Mesenchymal stem cell (in vitro differentiated cells and primary cell): ENCODE measurements at regions not wholly inside any gene's neighbourhood (a gene's known extent, or its start where the extent isn't known, plus 50 kb on each side); places are given as distances from the start of the nearest gene placed in this dataset.

ENCODE experiments used
- DNase-seq: peaks from one replicate; pipeline ENCODE4 v3.0.0-alpha.2; 2013
- H2AFZ ChIP-seq: one replicate; pipeline ENCODE4 v1.6.1; 2013; ENCODE audit warnings: low read depth, mild to moderate bottlenecking, control low read depth, inconsistent platforms, low read length, moderate library complexity
- H2AK5ac ChIP-seq: 2 replicates; pipeline ENCODE4 v1.6.1; 2013; ENCODE audit warnings: low read length, moderate library complexity, mild to moderate bottlenecking, inconsistent platforms; ENCODE audit not compliant: severe bottlenecking
- H2BK120ac ChIP-seq: one replicate; pipeline ENCODE4 v1.6.1; 2013; ENCODE audit warnings: low read depth, mild to moderate bottlenecking, inconsistent platforms, low read length, moderate library complexity
- H2BK12ac ChIP-seq, 2 experiments: one replicate each; pipeline ENCODE4 v1.6.1; 2013; ENCODE audit warnings: inconsistent platforms in 2 of 2, low read length in 2 of 2, mild to moderate bottlenecking in 2 of 2, moderate library complexity in 2 of 2, control low read depth in 1 of 2
- H2BK15ac ChIP-seq: one replicate; pipeline ENCODE4 v1.6.1; 2013; ENCODE audit warnings: mild to moderate bottlenecking, low read depth, inconsistent platforms; ENCODE audit not compliant: poor library complexity, severe bottlenecking
- H2BK5ac ChIP-seq: 2 replicates; pipeline ENCODE4 v1.6.1; 2013; ENCODE audit warnings: low read depth, mild to moderate bottlenecking, low read length, control low read depth, inconsistent platforms; ENCODE audit not compliant: poor library complexity, severe bottlenecking
- H3K14ac ChIP-seq, 2 experiments: one replicate each; pipeline ENCODE4 v1.6.1; 2013; ENCODE audit warnings: inconsistent platforms in 2 of 2, low read length in 2 of 2, control low read depth in 1 of 2, mild to moderate bottlenecking in 1 of 2, moderate library complexity in 1 of 2
- H3K18ac ChIP-seq, 2 experiments: one replicate each; pipeline ENCODE4 v1.6.1; 2013; ENCODE audit warnings: inconsistent platforms in 2 of 2, low read length in 2 of 2, control low read depth in 1 of 2, low read depth in 1 of 2, mild to moderate bottlenecking in 1 of 2
- H3K23ac ChIP-seq, 2 experiments: one replicate each; pipeline ENCODE4 v1.6.1; 2013; ENCODE audit warnings: inconsistent platforms in 2 of 2, low read length in 2 of 2, mild to moderate bottlenecking in 2 of 2, moderate library complexity in 2 of 2, control low read depth in 1 of 2
- H3K27ac ChIP-seq: 2 replicates; pipeline ENCODE4 v1.5.1; 2013; ENCODE audit warnings: mild to moderate bottlenecking, moderate library complexity, low read length, control low read depth, inconsistent platforms; ENCODE audit not compliant: poor library complexity, severe bottlenecking
- H3K27me3 ChIP-seq, 2 experiments: 2 replicates each; pipeline versions ENCODE4 v1.6.1 to v1.7.0; 2013; ENCODE audit warnings: low read length in 2 of 2, mild to moderate bottlenecking in 2 of 2, moderate library complexity in 2 of 2, control low read depth in 1 of 2, inconsistent platforms in 1 of 2; ENCODE audit not compliant: control insufficient read depth in 1 of 2, insufficient read depth in 1 of 2
- H3K36me3 ChIP-seq, 2 experiments: 2 replicates each; pipeline versions ENCODE4 v1.6.1 to v1.7.0; 2013; ENCODE audit warnings: low read length in 2 of 2, control low read depth in 1 of 2, inconsistent platforms in 1 of 2, low read depth in 1 of 2, mild to moderate bottlenecking in 1 of 2; ENCODE audit not compliant: insufficient read depth in 2 of 2, control insufficient read depth in 1 of 2
- H3K4ac ChIP-seq, 2 experiments: one replicate each; pipeline ENCODE4 v1.6.1; 2013; ENCODE audit warnings: inconsistent platforms in 2 of 2, low read length in 2 of 2, mild to moderate bottlenecking in 2 of 2, moderate library complexity in 2 of 2, control low read depth in 1 of 2, low read depth in 1 of 2
- H3K4me1 ChIP-seq: 2 replicates; pipeline ENCODE4 v1.6.1; 2013; ENCODE audit warnings: low read depth, low read length, control low read depth; ENCODE audit not compliant: control insufficient read depth, insufficient read depth
- H3K4me2 ChIP-seq: 2 replicates; pipeline ENCODE4 v1.6.1; 2013; ENCODE audit warnings: low read length, mild to moderate bottlenecking, inconsistent platforms; ENCODE audit not compliant: poor library complexity, severe bottlenecking
- H3K4me3 ChIP-seq, 2 experiments: 2 replicates each; pipeline versions ENCODE4 v1.5.1 to v1.7.0; 2013; ENCODE audit warnings: low read length in 2 of 2, mild to moderate bottlenecking in 2 of 2, control low read depth in 1 of 2, low read depth in 1 of 2; ENCODE audit not compliant: insufficient read depth in 1 of 2
- H3K79me1 ChIP-seq: replicated peaks from 2 replicates; pipeline ENCODE4 v1.6.1; 2013; ENCODE audit warnings: mild to moderate bottlenecking, control low read depth, low read length, inconsistent platforms; ENCODE audit not compliant: poor library complexity, severe bottlenecking
- H3K9ac ChIP-seq: 2 replicates; pipeline ENCODE4 v1.7.0; 2013; ENCODE audit warnings: mild to moderate bottlenecking, low read length, moderate library complexity
- H3K9me3 ChIP-seq: 2 replicates; pipeline ENCODE4 v1.7.0; 2013; ENCODE audit warnings: mild to moderate bottlenecking, low read length; ENCODE audit not compliant: control insufficient read depth
- H4K8ac ChIP-seq: one replicate; pipeline ENCODE4 v1.6.1; 2013; ENCODE audit warnings: inconsistent platforms, mild to moderate bottlenecking, low read length, moderate library complexity
- H4K91ac ChIP-seq: one replicate; pipeline ENCODE4 v1.6.1; 2013; ENCODE audit warnings: mild to moderate bottlenecking, low read length, inconsistent platforms
- WGBS: methylation state at CpG from one replicate; pipeline ENCODE4 v1.1.7; 2013; ENCODE audit warnings: mixed read lengths; 5-methylcytosine and 5-hydroxymethylcytosine counted together

DNA sequence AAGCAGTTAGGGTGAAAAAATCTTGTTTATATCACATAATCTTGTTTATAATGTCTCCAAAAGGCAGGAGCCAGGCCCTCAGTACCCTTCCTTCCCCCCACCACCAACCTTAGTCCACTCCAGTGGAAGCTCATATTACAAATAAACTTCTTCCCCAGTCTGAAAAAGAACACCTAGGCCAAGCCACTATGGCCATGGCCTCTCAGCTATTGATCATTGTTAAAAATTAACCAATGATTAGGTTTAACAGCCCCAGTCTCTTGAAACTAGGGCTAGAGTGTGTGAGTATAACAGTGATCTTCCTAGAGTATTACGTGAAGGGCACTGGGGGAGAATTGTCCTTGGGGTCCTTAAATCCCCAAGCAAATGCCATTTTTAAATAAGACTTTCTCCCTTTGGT lies 411.9 kb upstream of the EDA2R start:
- DNase-seq, result no peak
- H3K18ac ChIP-seq, result no peak overlapping the region
- no peaks in the 10 kb centered on the region for H3K36me3 ChIP-seq
- H3K4me1 ChIP-seq, result no peaks in the 10 kb centered on the region
- H2AK5ac ChIP-seq, result no peak overlapping the region
- H2AFZ ChIP-seq, result no peak overlapping the region
- H2BK12ac ChIP-seq, result no peak overlapping the region
- no peaks in the 10 kb centered on the region for H3K9me3 ChIP-seq
- no peak overlapping the region for H3K23ac ChIP-seq
- no peak overlapping the region for H2BK5ac ChIP-seq
- no peaks in the 10 kb centered on the region for H3K27me3 ChIP-seq
- no peak overlapping the region for H3K4me3 ChIP-seq
- H3K4ac ChIP-seq, result no peak overlapping the region
- H3K9ac ChIP-seq, result no peak overlapping the region
- no peak overlapping the region for H3K4me2 ChIP-seq
- H3K27ac ChIP-seq, result no peak overlapping the region
- no peaks in the 10 kb centered on the region for H3K79me1 ChIP-seq
- no peak overlapping the region for H3K14ac ChIP-seq
- H4K91ac ChIP-seq, result no peak overlapping the region
- no peak overlapping the region for H2BK15ac ChIP-seq
- no peak overlapping the region for H2BK120ac ChIP-seq
- H4K8ac ChIP-seq, result no peak overlapping the region
- no CpG with 5 or more reads among the region's 1 CpG for WGBS

DNA sequence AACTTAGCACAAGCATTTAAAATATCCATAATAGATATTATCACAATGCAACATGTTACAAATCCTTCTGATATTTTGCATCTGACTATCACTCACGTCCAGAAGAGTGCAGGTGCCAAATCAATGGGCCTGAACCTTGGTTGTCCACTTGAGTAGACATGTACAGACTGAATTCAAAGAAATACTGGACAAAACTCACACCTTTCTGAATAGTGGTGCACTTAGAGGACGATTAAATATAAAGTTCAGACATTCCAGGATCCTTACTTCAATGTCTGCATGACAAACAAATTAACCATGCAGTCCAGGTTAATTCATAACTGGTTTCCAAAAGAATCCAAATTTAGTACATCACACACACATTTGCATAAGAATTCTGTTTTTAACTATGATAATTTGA lies 406.0 kb upstream of the EDA2R start:
- H3K4me2 ChIP-seq, result no peak overlapping the region
- no peak overlapping the region for H3K23ac ChIP-seq
- no peak overlapping the region for H3K27ac ChIP-seq
- H2BK15ac ChIP-seq, result no peak overlapping the region
- H4K8ac ChIP-seq, result no peak overlapping the region
- H3K18ac ChIP-seq, result no peak overlapping the region
- H2AK5ac ChIP-seq, result no peak overlapping the region
- no peak overlapping the region for H3K4ac ChIP-seq
- DNase-seq, result no peak
- no peak overlapping the region for H2BK5ac ChIP-seq
- no peak overlapping the region for H3K9ac ChIP-seq
- H4K91ac ChIP-seq, result no peak overlapping the region
- H3K4me1 ChIP-seq, result no peaks in the 10 kb centered on the region
- no peak overlapping the region for H2BK120ac ChIP-seq
- no peak overlapping the region for H3K14ac ChIP-seq
- H2AFZ ChIP-seq, result no peak overlapping the region
- no peak overlapping the region for H3K4me3 ChIP-seq
- H3K27me3 ChIP-seq, result no peaks in the 10 kb centered on the region
- H3K36me3 ChIP-seq, result no peaks in the 10 kb centered on the region
- no peaks in the 10 kb centered on the region for H3K79me1 ChIP-seq
- H2BK12ac ChIP-seq, result no peak overlapping the region
- peaks cover 4% of the 10 kb centered on the region for H3K9me3 ChIP-seq
- WGBS, result 10% methylated on average over 1 of the region's 2 CpGs

DNA sequence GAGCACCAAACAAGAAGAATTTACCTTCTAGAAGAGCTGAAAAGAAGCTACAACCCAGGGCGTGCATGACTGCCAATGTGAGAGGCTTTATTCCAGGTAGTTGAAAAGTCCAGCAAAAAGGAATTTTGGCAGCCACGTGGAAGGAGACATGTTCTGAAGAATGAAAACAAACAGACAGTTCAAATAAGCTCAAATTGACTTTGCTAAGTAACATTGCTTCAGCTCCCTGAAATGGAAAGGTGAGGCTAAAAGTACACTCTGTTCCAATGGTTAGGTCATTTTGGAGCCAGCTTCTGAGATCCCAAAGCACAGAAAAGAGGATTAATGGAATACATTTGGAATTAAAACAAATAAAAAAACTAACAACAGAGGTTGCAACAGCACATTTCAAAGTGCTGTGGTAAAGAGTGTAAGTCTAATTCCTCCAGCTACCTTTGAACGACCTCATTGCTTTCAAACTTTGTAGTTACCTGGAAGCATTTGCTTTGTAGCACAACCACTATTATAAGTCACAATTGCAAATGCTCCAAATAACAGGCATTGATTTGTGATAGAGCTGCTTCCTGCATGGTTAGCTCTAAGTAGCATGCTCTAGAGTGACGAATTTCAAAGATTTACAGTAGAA lies 405.3 kb upstream of the EDA2R start:
- H3K18ac ChIP-seq, result no peak overlapping the region
- no peaks in the 10 kb centered on the region for H3K79me1 ChIP-seq
- H2AK5ac ChIP-seq, result no peak overlapping the region
- no peaks in the 10 kb centered on the region for H3K4me1 ChIP-seq
- no peak overlapping the region for H4K8ac ChIP-seq
- no peak overlapping the region for H3K9ac ChIP-seq
- no peak overlapping the region for H3K14ac ChIP-seq
- H2BK15ac ChIP-seq, result no peak overlapping the region
- 57% methylated on average over 3 of the region's 4 CpGs for WGBS
- H3K4me3 ChIP-seq, result no peak overlapping the region
- no peak overlapping the region for H3K23ac ChIP-seq
- no peak overlapping the region for H2BK120ac ChIP-seq
- no peak overlapping the region for H3K4me2 ChIP-seq
- H3K27ac ChIP-seq, result no peak overlapping the region
- H3K4ac ChIP-seq, result no peak overlapping the region
- no peak for DNase-seq
- no peak overlapping the region for H2AFZ ChIP-seq
- H2BK5ac ChIP-seq, result no peak overlapping the region
- peaks cover 4% of the 10 kb centered on the region for H3K9me3 ChIP-seq
- no peak overlapping the region for H4K91ac ChIP-seq
- no peaks in the 10 kb centered on the region for H3K27me3 ChIP-seq
- H2BK12ac ChIP-seq, result no peak overlapping the region
- no peaks in the 10 kb centered on the region for H3K36me3 ChIP-seq

DNA sequence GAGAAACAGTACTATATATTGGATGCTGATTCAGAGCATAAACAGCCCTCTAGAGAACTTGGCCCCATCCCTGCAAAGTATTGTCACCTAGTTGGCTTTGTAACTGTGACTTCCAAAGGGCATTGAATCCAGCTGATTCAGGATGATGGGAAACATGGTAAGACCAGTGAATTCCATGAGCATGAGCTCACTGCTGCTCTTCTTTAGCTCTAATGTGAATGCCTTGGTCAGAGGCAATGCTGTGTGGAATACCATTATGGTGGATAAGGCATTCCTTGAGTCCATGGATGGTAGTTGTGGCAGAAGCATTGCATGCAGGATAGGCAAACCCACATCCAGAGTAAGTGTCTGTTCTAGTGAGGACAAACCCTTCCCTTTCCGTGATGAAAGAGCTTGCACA lies 365.6 kb upstream of the EDA2R start:
- H3K36me3 ChIP-seq, result no peaks in the 10 kb centered on the region
- no peak overlapping the region for H2BK12ac ChIP-seq
- no peaks in the 10 kb centered on the region for H3K27me3 ChIP-seq
- no peak overlapping the region for H2BK120ac ChIP-seq
- H3K23ac ChIP-seq, result no peak overlapping the region
- no peak for DNase-seq
- H3K4ac ChIP-seq, result no peak overlapping the region
- no peak overlapping the region for H3K14ac ChIP-seq
- H2AK5ac ChIP-seq, result no peak overlapping the region
- H3K9ac ChIP-seq, result no peak overlapping the region
- H3K4me2 ChIP-seq, result no peak overlapping the region
- H3K27ac ChIP-seq, result no peak overlapping the region
- no peaks in the 10 kb centered on the region for H3K79me1 ChIP-seq
- no peak overlapping the region for H2AFZ ChIP-seq
- no peak overlapping the region for H2BK15ac ChIP-seq
- no peak overlapping the region for H3K4me3 ChIP-seq
- peaks cover 12% of the 10 kb centered on the region for H3K9me3 ChIP-seq
- no peak overlapping the region for H2BK5ac ChIP-seq
- H3K18ac ChIP-seq, result no peak overlapping the region
- H3K4me1 ChIP-seq, result no peaks in the 10 kb centered on the region
- H4K91ac ChIP-seq, result no peak overlapping the region
- H4K8ac ChIP-seq, result no peak overlapping the region
- WGBS, result 71% methylated on average over 1 of the region's 1 CpG
